GM12874 (cell line): ENCODE measurements at regions not wholly inside any gene's neighbourhood (a gene's known extent, or its start where the extent isn't known, plus 50 kb on each side); places are given as distances from the start of the nearest gene placed in this dataset.

Experiments used
- CTCF ChIP-seq: IDR thresholded peaks from 2 replicates; pipeline ENCODE4 v1.5.1; 2011; ENCODE audit warnings: low read depth, mild to moderate bottlenecking, control low read depth, low read length, moderate library complexity; ENCODE audit not compliant: insufficient read depth

GRCh38 chr5:123785162-123786071, 273.4 kb downstream of the CSNK1G3 start:
- TF ChIP-seq CTCF: no peak

GRCh38 chr5:123783421-123783820, 271.4 kb downstream of the CSNK1G3 start:
- TF ChIP-seq CTCF: no peak

- TF ChIP-seq CTCF: no peak
These were observed 266.7 kb downstream of the CSNK1G3 start for GRCh38 chr5:123778641-123779040.

- no peak for TF ChIP-seq CTCF
These were observed 264.8 kb downstream of the CSNK1G3 start for GRCh38 chr5:123776761-123777160.

- TF ChIP-seq CTCF: no peak
These were observed 259.7 kb downstream of the CSNK1G3 start for GRCh38 chr5:123771715-123772114.

- no peak for TF ChIP-seq CTCF
These were observed 251.2 kb downstream of the CSNK1G3 start for GRCh38 chr5:123763201-123763600.

- TF ChIP-seq CTCF: no peak
These were observed 244.8 kb downstream of the CSNK1G3 start for GRCh38 chr5:123756816-123757215.
